H54 (cell line): ENCODE measurements at regions not wholly inside any gene's neighbourhood (a gene's known extent, or its start where the extent isn't known, plus 50 kb on each side); places are given as distances from the start of the nearest gene placed in this dataset.

Experiments
- DNase-seq: peaks from one replicate; pipeline ENCODE4 v3.0.0; 2011; ENCODE audit warnings: low spot score, mixed read lengths; ENCODE audit not compliant: insufficient read length
- FAIRE-seq: peaks from 3 replicates; lab custom pipeline; 2011; peaks lifted over from hg19 to GRCh38; lab: Jason Lieb, UNC
- POLR2A ChIP-seq: IDR thresholded peaks from 2 replicates; pipeline ENCODE4 v1.6.1; 2011; ENCODE audit warnings: low read depth, mild to moderate bottlenecking, low read length

GRCh38 chrX:147739196-147739595 lies 172.5 kb upstream of the FMR1 start:
- no peak for FAIRE-seq
- DNase-seq, result no peak
- no peak for TF ChIP-seq POLR2A

GRCh38 chrX:147741776-147742175 lies 169.9 kb upstream of the FMR1 start:
- DNase-seq (no peak), FAIRE-seq (no peak)

GRCh38 chrX:147749308-147749707 lies 162.4 kb upstream of the FMR1 start:
- DNase-seq, result no peak
- FAIRE-seq, result no peak
- TF ChIP-seq POLR2A, result no peak

More at GRCh38 chrX:147741776-147742175, 169.9 kb upstream of the FMR1 start:
- TF ChIP-seq POLR2A, result no peak

GRCh38 chrX:147757750-147758149 lies 154.0 kb upstream of the FMR1 start:
- no peak for TF ChIP-seq POLR2A
- FAIRE-seq (no peak), DNase-seq (no peak)

- FAIRE-seq (no peak), DNase-seq (no peak)
- no peak for TF ChIP-seq POLR2A
These were observed 148.6 kb upstream of the FMR1 start for GRCh38 chrX:147763131-147763530.

GRCh38 chrX:147764868-147765267 lies 146.9 kb upstream of the FMR1 start:
- TF ChIP-seq POLR2A, result no peak
- FAIRE-seq (no peak), DNase-seq (no peak)

GRCh38 chrX:147770858-147771257 lies 140.9 kb upstream of the FMR1 start:
- no peak for FAIRE-seq
- no peak for DNase-seq
- TF ChIP-seq POLR2A, result no peak

- FAIRE-seq, result no peak
- no peak for TF ChIP-seq POLR2A
- no peak for DNase-seq
These were observed 134.7 kb upstream of the FMR1 start for GRCh38 chrX:147776988-147777387.

GRCh38 chrX:147779173-147779572 lies 132.5 kb upstream of the FMR1 start:
- DNase-seq (no peak), FAIRE-seq (no peak)
- TF ChIP-seq POLR2A, result no peak

- TF ChIP-seq POLR2A, result no peak
- DNase-seq (no peak), FAIRE-seq (no peak)
These were observed 129.9 kb upstream of the FMR1 start for GRCh38 chrX:147781844-147782243.

GRCh38 chrX:147788641-147789350 lies 122.9 kb upstream of the FMR1 start:
- no peak for TF ChIP-seq POLR2A
- DNase-seq, result no peak
- FAIRE-seq, result no peak

GRCh38 chrX:147800663-147801062 lies 111.1 kb upstream of the FMR1 start:
- TF ChIP-seq POLR2A, result no peak
- DNase-seq (no peak), FAIRE-seq (no peak)

- peak; percentile 2 for DNase-seq
- FAIRE-seq, result no peak
- TF ChIP-seq POLR2A, result no peak
These were observed 107.8 kb upstream of the FMR1 start for GRCh38 chrX:147803948-147804347.

- FAIRE-seq (no peak), DNase-seq (no peak)
- TF ChIP-seq POLR2A, result no peak
These were observed 99.9 kb upstream of the FMR1 start for GRCh38 chrX:147811803-147812202.

GRCh38 chrX:147827070-147827469 lies 84.6 kb upstream of the FMR1 start:
- FAIRE-seq, result no peak
- DNase-seq, result no peak
- no peak for TF ChIP-seq POLR2A
